ENCODE measurements at regions not wholly inside any gene's neighbourhood (a gene's known extent, or its start where the extent isn't known, plus 50 kb on each side); places are given as distances from the start of the nearest gene placed in this dataset.

DNA sequence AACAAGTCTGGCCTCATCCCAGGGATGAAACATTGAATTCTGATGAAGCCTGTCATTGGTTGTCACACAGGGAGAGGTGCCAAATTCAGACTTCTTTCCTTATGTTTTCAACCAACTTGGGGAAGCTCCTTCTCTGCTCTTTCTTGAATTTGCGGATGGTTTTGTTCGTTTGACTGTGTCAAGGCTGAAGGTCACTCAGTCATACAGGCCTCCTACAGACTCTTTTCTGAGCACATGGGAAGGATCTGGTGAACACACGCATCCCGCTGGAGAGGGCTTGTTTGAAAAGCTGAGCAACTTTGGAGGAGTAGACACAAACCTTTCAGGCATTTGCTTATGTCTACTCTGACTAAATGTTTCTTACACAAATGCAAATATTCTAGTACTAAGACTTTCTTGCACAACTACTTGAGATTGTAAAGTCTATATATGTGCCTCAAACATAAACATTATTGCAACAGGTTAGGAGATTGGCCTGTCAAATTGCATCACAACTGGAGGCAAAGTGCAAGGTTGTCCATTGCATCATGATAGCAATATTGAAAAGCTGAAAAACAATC is 151.5 kb upstream of the NR3C1 start (continued):
- TF ChIP-seq HOXA9 (CRISPR knock-in tag; IDR thresholded peaks at IDR 0.05; ENCODE audit: borderline replicate concordance): no peak
- TF ChIP-seq ZNF564 (CRISPR knock-in tag; IDR thresholded peaks at IDR 0.05): no peak
- TF ChIP-seq, protein P1, sequence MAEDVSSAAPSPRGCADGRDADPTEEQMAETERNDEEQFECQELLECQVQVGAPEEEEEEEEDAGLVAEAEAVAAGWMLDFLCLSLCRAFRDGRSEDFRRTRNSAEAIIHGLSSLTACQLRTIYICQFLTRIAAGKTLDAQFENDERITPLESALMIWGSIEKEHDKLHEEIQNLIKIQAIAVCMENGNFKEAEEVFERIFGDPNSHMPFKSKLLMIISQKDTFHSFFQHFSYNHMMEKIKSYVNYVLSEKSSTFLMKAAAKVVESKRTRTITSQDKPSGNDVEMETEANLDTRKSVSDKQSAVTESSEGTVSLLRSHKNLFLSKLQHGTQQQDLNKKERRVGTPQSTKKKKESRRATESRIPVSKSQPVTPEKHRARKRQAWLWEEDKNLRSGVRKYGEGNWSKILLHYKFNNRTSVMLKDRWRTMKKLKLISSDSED (CRISPR knock-in tag; IDR thresholded peaks at IDR 0.05): no peak
- TF ChIP-seq, protein P2, sequence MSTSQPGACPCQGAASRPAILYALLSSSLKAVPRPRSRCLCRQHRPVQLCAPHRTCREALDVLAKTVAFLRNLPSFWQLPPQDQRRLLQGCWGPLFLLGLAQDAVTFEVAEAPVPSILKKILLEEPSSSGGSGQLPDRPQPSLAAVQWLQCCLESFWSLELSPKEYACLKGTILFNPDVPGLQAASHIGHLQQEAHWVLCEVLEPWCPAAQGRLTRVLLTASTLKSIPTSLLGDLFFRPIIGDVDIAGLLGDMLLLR (CRISPR knock-in tag; IDR thresholded peaks at IDR 0.05): no peak
- TF ChIP-seq SMARCC2 (IDR thresholded peaks at IDR 0.05): peak; percentile 6; the same call in 1 of the 2 replicates
- no peak for TF ChIP-seq MAFG (CRISPR knock-in tag; IDR thresholded peaks at IDR 0.05)
- TF ChIP-seq, protein P3, sequence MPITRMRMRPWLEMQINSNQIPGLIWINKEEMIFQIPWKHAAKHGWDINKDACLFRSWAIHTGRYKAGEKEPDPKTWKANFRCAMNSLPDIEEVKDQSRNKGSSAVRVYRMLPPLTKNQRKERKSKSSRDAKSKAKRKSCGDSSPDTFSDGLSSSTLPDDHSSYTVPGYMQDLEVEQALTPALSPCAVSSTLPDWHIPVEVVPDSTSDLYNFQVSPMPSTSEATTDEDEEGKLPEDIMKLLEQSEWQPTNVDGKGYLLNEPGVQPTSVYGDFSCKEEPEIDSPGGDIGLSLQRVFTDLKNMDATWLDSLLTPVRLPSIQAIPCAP (CRISPR knock-in tag; IDR thresholded peaks at IDR 0.05; ENCODE audit: low read depth): no peak
- TF ChIP-seq, protein P4, sequence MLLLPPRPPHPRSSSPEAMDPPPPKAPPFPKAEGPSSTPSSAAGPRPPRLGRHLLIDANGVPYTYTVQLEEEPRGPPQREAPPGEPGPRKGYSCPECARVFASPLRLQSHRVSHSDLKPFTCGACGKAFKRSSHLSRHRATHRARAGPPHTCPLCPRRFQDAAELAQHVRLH (CRISPR knock-in tag; IDR thresholded peaks at IDR 0.05; ENCODE audit: borderline replicate concordance, low read depth): no peak
- TF ChIP-seq AHR (CRISPR knock-in tag; IDR thresholded peaks at IDR 0.05): no peak
- no peak for TF ChIP-seq BHLHE40 (IDR thresholded peaks at IDR 0.05; ENCODE audit: low read length)
- TF ChIP-seq, protein P5, sequence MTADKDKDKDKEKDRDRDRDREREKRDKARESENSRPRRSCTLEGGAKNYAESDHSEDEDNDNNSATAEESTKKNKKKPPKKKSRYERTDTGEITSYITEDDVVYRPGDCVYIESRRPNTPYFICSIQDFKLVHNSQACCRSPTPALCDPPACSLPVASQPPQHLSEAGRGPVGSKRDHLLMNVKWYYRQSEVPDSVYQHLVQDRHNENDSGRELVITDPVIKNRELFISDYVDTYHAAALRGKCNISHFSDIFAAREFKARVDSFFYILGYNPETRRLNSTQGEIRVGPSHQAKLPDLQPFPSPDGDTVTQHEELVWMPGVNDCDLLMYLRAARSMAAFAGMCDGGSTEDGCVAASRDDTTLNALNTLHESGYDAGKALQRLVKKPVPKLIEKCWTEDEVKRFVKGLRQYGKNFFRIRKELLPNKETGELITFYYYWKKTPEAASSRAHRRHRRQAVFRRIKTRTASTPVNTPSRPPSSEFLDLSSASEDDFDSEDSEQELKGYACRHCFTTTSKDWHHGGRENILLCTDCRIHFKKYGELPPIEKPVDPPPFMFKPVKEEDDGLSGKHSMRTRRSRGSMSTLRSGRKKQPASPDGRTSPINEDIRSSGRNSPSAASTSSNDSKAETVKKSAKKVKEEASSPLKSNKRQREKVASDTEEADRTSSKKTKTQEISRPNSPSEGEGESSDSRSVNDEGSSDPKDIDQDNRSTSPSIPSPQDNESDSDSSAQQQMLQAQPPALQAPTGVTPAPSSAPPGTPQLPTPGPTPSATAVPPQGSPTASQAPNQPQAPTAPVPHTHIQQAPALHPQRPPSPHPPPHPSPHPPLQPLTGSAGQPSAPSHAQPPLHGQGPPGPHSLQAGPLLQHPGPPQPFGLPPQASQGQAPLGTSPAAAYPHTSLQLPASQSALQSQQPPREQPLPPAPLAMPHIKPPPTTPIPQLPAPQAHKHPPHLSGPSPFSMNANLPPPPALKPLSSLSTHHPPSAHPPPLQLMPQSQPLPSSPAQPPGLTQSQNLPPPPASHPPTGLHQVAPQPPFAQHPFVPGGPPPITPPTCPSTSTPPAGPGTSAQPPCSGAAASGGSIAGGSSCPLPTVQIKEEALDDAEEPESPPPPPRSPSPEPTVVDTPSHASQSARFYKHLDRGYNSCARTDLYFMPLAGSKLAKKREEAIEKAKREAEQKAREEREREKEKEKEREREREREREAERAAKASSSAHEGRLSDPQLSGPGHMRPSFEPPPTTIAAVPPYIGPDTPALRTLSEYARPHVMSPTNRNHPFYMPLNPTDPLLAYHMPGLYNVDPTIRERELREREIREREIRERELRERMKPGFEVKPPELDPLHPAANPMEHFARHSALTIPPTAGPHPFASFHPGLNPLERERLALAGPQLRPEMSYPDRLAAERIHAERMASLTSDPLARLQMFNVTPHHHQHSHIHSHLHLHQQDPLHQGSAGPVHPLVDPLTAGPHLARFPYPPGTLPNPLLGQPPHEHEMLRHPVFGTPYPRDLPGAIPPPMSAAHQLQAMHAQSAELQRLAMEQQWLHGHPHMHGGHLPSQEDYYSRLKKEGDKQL (CRISPR knock-in tag; IDR thresholded peaks at IDR 0.05; ENCODE audit: low read depth): peak; percentile 89
- no peak for TF ChIP-seq ZNF841 (CRISPR knock-in tag; IDR thresholded peaks at IDR 0.05; ENCODE audit: borderline replicate concordance)
- TF ChIP-seq HIVEP1 (CRISPR knock-in tag; IDR thresholded peaks at IDR 0.05): no peak
- TF ChIP-seq ZFP36 (IDR thresholded peaks at IDR 0.05; ENCODE audit: borderline replicate concordance, low read depth, low read length, partially characterized antibody): no peak
- TF ChIP-seq, protein P6, sequence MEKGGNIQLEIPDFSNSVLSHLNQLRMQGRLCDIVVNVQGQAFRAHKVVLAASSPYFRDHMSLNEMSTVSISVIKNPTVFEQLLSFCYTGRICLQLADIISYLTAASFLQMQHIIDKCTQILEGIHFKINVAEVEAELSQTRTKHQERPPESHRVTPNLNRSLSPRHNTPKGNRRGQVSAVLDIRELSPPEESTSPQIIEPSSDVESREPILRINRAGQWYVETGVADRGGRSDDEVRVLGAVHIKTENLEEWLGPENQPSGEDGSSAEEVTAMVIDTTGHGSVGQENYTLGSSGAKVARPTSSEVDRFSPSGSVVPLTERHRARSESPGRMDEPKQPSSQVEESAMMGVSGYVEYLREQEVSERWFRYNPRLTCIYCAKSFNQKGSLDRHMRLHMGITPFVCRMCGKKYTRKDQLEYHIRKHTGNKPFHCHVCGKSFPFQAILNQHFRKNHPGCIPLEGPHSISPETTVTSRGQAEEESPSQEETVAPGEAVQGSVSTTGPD (CRISPR knock-in tag; IDR thresholded peaks at IDR 0.05): no peak
- TF ChIP-seq, protein P7, sequence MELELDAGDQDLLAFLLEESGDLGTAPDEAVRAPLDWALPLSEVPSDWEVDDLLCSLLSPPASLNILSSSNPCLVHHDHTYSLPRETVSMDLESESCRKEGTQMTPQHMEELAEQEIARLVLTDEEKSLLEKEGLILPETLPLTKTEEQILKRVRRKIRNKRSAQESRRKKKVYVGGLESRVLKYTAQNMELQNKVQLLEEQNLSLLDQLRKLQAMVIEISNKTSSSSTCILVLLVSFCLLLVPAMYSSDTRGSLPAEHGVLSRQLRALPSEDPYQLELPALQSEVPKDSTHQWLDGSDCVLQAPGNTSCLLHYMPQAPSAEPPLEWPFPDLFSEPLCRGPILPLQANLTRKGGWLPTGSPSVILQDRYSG (CRISPR knock-in tag; IDR thresholded peaks at IDR 0.05): no peak
- no peak for TF ChIP-seq REXO4 (CRISPR knock-in tag; IDR thresholded peaks at IDR 0.05; ENCODE audit: borderline replicate concordance)

All from HepG2 (cell line).